Lower lobe of right lung (tissue), 2 donors: ENCODE measurements at regions not wholly inside any gene's neighbourhood (a gene's known extent, or its start where the extent isn't known, plus 50 kb on each side); places are given as distances from the start of the nearest gene placed in this dataset.

Source experiments
- ATAC-seq, 2 donors: fragments of 200-7000 bp; cut with Tn5 transposase; one replicate each; pipeline ENCODE4 v1.9.1; 2020 to 2022; ENCODE audit warnings: mild to moderate bottlenecking in 2 of 2, moderate library complexity in 2 of 2
- DNase-seq: peaks from one replicate; pipeline ENCODE4 v3.0.0-alpha.2; 2020
- H3K27ac ChIP-seq: fragments of 200-600 bp; one replicate; pipeline ENCODE4 v1.8.0; 2022
- H3K27me3 ChIP-seq: fragments of 200-600 bp; one replicate; pipeline ENCODE4 v1.8.0; 2022; ENCODE audit warnings: low read depth
- H3K36me3 ChIP-seq: fragments of 200-600 bp; one replicate; pipeline ENCODE4 v1.8.0; 2022; ENCODE audit warnings: mild to moderate bottlenecking
- H3K4me1 ChIP-seq: fragments of 200-600 bp; one replicate; pipeline ENCODE4 v1.8.0; 2022
- H3K4me3 ChIP-seq: fragments of 200-600 bp; one replicate; pipeline ENCODE4 v1.8.0; 2022; ENCODE audit warnings: mild to moderate bottlenecking
- H3K9me3 ChIP-seq: fragments of 200-600 bp; one replicate; pipeline ENCODE4 v1.8.0; 2022
- intact Hi-C: fragments of 100-400 bp; cut with DNase I; formaldehyde crosslinking; loops from one replicate; pipeline ENCODE4 v1.11.0; 2022
- TF ChIP-seq, protein P1 (sequence below): fragments of 200-600 bp; IDR thresholded peaks from one replicate; pipeline ENCODE4 v1.8.0; 2022; ENCODE audit warnings: antibody characterized with exemption, mild to moderate bottlenecking
- donor health status: DM: no; HTN: yes; CAD: no; lungs with severe emphysema.

DNA sequence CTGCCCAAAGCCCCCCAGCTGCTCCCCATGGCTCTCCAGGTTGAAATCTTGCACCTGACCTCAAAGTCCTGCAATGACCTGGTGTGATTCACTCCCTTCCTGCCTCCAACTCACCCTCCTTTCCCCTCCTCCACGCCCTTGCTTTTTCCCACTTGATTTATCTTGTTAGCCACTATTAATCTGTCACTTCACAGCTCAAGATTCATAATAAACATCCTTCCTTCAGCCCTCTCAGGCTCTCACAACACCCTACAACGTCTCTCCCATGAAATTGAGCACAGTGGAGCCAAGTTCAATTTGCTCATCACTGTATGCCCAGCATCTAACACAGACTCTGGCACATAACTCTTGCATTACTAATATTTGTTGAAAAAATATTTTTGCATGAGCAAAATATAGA lies 85.6 kb upstream of the SLC35G4 start:
- no peak for DNase-seq
- Histone ChIP-seq H3K4me1 (no peaks in the 10 kb centered on the region), H3K27me3 (no peaks in the 10 kb centered on the region), H3K36me3 (no peaks in the 10 kb centered on the region), H3K9me3 (no peaks in the 10 kb centered on the region), H3K27ac (no peak overlapping the region), H3K4me3 (no peak overlapping the region)
- TF ChIP-seq, protein P1, sequence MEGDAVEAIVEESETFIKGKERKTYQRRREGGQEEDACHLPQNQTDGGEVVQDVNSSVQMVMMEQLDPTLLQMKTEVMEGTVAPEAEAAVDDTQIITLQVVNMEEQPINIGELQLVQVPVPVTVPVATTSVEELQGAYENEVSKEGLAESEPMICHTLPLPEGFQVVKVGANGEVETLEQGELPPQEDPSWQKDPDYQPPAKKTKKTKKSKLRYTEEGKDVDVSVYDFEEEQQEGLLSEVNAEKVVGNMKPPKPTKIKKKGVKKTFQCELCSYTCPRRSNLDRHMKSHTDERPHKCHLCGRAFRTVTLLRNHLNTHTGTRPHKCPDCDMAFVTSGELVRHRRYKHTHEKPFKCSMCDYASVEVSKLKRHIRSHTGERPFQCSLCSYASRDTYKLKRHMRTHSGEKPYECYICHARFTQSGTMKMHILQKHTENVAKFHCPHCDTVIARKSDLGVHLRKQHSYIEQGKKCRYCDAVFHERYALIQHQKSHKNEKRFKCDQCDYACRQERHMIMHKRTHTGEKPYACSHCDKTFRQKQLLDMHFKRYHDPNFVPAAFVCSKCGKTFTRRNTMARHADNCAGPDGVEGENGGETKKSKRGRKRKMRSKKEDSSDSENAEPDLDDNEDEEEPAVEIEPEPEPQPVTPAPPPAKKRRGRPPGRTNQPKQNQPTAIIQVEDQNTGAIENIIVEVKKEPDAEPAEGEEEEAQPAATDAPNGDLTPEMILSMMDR: no peak
- no peak for ATAC-seq
- intact Hi-C loops: no loop called here

- Histone ChIP-seq H3K4me3 (no peak overlapping the region), H3K9me3 (no peaks in the 10 kb centered on the region), H3K36me3 (no peaks in the 10 kb centered on the region), H3K27me3 (no peaks in the 10 kb centered on the region), H3K4me1 (no peaks in the 10 kb centered on the region), H3K27ac (no peak overlapping the region)
- TF ChIP-seq, protein P1: no peak
- DNase-seq: no peak
- intact Hi-C loops: no loop called here
- ATAC-seq: no peak
These were observed 86.4 kb upstream of the SLC35G4 start for GRCh38 chr18:11522992-11523391.

DNA sequence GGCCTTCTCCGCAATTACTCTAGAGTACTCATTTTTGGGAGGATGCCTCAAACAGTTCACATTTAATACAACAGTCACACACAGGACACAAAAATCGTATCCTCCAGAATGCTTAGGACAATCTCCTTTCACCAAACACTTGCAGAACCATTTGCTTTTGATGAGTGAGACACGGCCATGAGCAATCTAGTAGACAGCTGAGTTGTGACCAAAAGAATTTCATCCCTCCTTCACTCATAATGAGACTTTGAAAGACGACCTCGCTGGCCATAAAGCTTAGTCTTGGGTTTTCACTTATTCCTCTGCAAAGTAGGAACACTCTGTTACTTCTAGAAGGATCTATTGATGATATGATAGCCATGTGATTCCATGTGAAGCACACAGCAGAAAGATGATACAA lies 87.5 kb upstream of the SLC35G4 start:
- no peaks in the 10 kb centered on the region for H3K27me3 ChIP-seq
- no peaks in the 10 kb centered on the region for H3K4me1 ChIP-seq
- H3K4me3 ChIP-seq: no peak overlapping the region
- H3K9me3 ChIP-seq: no peaks in the 10 kb centered on the region
- H3K36me3 ChIP-seq: no peaks in the 10 kb centered on the region
- DNase-seq: no peak
- intact Hi-C loops: no loop called here
- ATAC-seq: no peak
- no peak overlapping the region for H3K27ac ChIP-seq
- TF ChIP-seq, protein P1: no peak

- TF ChIP-seq, protein P1: no peak
- Histone ChIP-seq H3K36me3 (no peaks in the 10 kb centered on the region), H3K27me3 (no peaks in the 10 kb centered on the region), H3K4me3 (no peak overlapping the region), H3K27ac (no peak overlapping the region), H3K9me3 (no peaks in the 10 kb centered on the region), H3K4me1 (no peaks in the 10 kb centered on the region)
- no peak for ATAC-seq
- no peak for DNase-seq
- intact Hi-C loops: no loop called here
These were observed 88.9 kb upstream of the SLC35G4 start for GRCh38 chr18:11520536-11520935.

DNA sequence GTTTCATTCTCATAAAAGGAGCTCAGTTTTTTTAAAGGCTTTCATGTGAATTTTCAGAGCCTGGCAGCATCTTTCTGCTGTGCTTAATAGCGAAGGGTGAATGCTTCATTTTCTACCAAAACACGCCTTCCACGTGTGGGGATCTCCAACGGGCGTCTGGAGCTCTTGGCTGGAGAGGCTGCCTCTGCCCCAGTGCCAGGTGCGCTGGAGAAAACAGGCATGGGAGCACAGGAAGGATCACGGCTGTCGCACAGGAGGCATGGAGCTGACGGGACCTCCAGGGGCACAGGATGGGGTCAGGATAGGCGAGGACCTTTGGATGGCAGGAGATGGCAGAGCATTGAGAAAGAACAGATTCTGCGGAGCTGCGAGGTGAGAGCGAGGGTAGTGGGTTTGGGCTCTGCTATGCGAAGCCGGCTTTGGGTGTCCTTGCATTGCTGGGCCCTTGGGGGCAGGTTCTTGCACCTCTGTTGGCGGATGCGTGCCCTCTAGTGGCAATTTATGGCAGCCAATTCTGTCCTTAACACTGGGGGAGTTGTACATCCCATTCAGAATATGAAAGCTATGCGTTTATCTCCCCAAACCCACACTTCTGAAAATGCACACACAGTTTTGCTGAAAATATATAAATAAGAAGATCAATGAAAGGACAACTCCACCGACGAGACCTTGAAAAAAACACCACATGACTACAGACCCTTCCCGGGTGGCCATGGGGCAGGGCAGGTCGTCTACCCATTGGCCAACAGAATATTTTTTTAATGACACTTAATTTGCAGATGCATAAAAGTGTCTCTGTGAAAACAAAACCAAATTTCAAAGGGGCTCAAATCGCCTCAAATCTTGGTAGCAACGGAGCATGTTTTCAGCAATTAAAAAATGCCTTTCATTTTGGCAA lies 90.4 kb upstream of the SLC35G4 start:
- intact Hi-C loops: no loop called here
- Histone ChIP-seq H3K27ac (no peak overlapping the region), H3K27me3 (no peaks in the 10 kb centered on the region), H3K4me1 (no peaks in the 10 kb centered on the region), H3K4me3 (no peak overlapping the region), H3K9me3 (no peaks in the 10 kb centered on the region), H3K36me3 (no peaks in the 10 kb centered on the region)
- ATAC-seq (peak; percentile 59 to 62), DNase-seq (no peak)
- TF ChIP-seq, protein P1: peak; percentile 43
